Endothelial cell of umbilical vein (primary cell): ENCODE measurements at regions not wholly inside any gene's neighbourhood (a gene's known extent, or its start where the extent isn't known, plus 50 kb on each side); places are given as distances from the start of the nearest gene placed in this dataset.

Experiments
- BruUV-seq: library from RNA; stranded (reverse); fragments of 400-500 nt; replicated peaks from 2 replicates; lab custom pipeline; 2021; lab: Mats Ljungman, UMichigan
- CTCF ChIA-PET: fragments of 300-600, 350-600 bp; sonication (Branson Sonifier 250); formaldehyde crosslinking; loops from one replicate; lab custom pipeline; 2021; ENCODE audit warnings: antibody characterized with exemption, inconsistent platforms; lab: Charles Lee
- POLR2A ChIA-PET: fragments of 300-600, 350-600 bp; sonication (Branson Sonifier 250); formaldehyde crosslinking; loops from one replicate; lab custom pipeline; 2021; ENCODE audit warnings: antibody characterized with exemption, inconsistent platforms; lab: Charles Lee
- DNase-seq: peaks from one replicate; pipeline ENCODE4 v3.0.0-alpha.2; 2011; ENCODE audit warnings: low read depth, low spot score
- FAIRE-seq: peaks from 2 replicates; lab custom pipeline; 2011; peaks lifted over from hg19 to GRCh38; lab: Jason Lieb, UNC
- H2AFZ ChIP-seq: 2 replicates; pipeline ENCODE4 v1.6.0; 2012; ENCODE audit warnings: low read depth, low read length, control low read depth, inconsistent platforms
- H3K27ac ChIP-seq: 2 replicates; pipeline ENCODE4 v1.5.1; 2011; ENCODE audit warnings: low read depth, mild to moderate bottlenecking, control low read depth, low read length, moderate library complexity; ENCODE audit not compliant: insufficient read depth
- H3K27me3 ChIP-seq, 2 experiments: 2 replicates each; pipeline versions ENCODE4 v1.6.0 to v1.6.1; 2011; ENCODE audit warnings: low read length in 2 of 2, mixed read lengths in 1 of 2; ENCODE audit not compliant: control insufficient read depth in 2 of 2, insufficient read depth in 2 of 2
- H3K36me3 ChIP-seq, 2 experiments: 2 replicates in 1 of 2; 3 replicates in 1 of 2; pipeline ENCODE4 v1.5.1; 2011; ENCODE audit warnings: low read length in 2 of 2, mild to moderate bottlenecking in 1 of 2, moderate library complexity in 1 of 2; ENCODE audit not compliant: control insufficient read depth in 2 of 2, insufficient read depth in 2 of 2; ENCODE audit errors: extremely low read depth in 1 of 2
- H3K4me1 ChIP-seq: 3 replicates; pipeline ENCODE4 v1.5.1; 2011; ENCODE audit warnings: mild to moderate bottlenecking, low read length; ENCODE audit not compliant: control insufficient read depth, insufficient read depth; ENCODE audit errors: extremely low read depth
- H3K4me2 ChIP-seq: 2 replicates; pipeline ENCODE4 v1.6.1; 2011; ENCODE audit warnings: low read length, control low read depth, mixed read lengths; ENCODE audit not compliant: insufficient read depth
- H3K4me3 ChIP-seq, 3 experiments: fragments of 200-600 bp in 1 of 3; sonication (generic), shearing (Covaris generic) in 1 of 3; replicated peaks in 1 of 3; 2 replicates each; pipeline ENCODE4 v1.5.1; 2011 to 2016; ENCODE audit warnings: control low read depth in 3 of 3, low read length in 3 of 3, mild to moderate bottlenecking in 2 of 3, inconsistent platforms in 1 of 3, low read depth in 1 of 3, moderate library complexity in 1 of 3; ENCODE audit not compliant: insufficient read depth in 1 of 3
- H3K79me2 ChIP-seq: 2 replicates; pipeline ENCODE4 v1.6.0; 2012; ENCODE audit warnings: low read length, inconsistent platforms; ENCODE audit not compliant: control insufficient read depth, insufficient read depth
- H3K9ac ChIP-seq: replicated peaks from 2 replicates; pipeline ENCODE3; 2011; ENCODE audit warnings: low read length, control low read depth; ENCODE audit not compliant: insufficient read depth; ENCODE audit errors: extremely low read depth
- H3K9me1 ChIP-seq: replicated peaks from 3 replicates; pipeline ENCODE4 v1.6.0; 2011; ENCODE audit warnings: mild to moderate bottlenecking, low read length; ENCODE audit not compliant: control insufficient read depth, insufficient read depth; ENCODE audit errors: extremely low read depth
- H3K9me3 ChIP-seq: replicated peaks from 2 replicates; pipeline ENCODE4 v1.5.1; 2012; ENCODE audit warnings: low read length, inconsistent platforms; ENCODE audit not compliant: control insufficient read depth, insufficient read depth
- H4K20me1 ChIP-seq: replicated peaks from 2 replicates; pipeline ENCODE3; 2011; ENCODE audit warnings: mild to moderate bottlenecking, low read length; ENCODE audit not compliant: control insufficient read depth, insufficient read depth; ENCODE audit errors: extremely low read depth
- CTCF ChIP-seq, 2 donors: IDR thresholded peaks; 1 replicate in 1 of 2; 2 replicates in 1 of 2; pipeline ENCODE4 v1.5.1; 2011; ENCODE audit warnings: low read length in 2 of 2, mild to moderate bottlenecking in 2 of 2, moderate library complexity in 2 of 2, control low read depth in 1 of 2, inconsistent platforms in 1 of 2, low read depth in 1 of 2; ENCODE audit not compliant: insufficient read depth in 1 of 2; ENCODE audit errors: extremely low read depth in 1 of 2
- EZH2 ChIP-seq: IDR thresholded peaks from 2 replicates; pipeline ENCODE4 v1.6.1; 2012; ENCODE audit warnings: borderline replicate concordance, low read depth, mild to moderate bottlenecking, moderate library complexity, low read length, inconsistent platforms; ENCODE audit not compliant: severe bottlenecking
- FOS ChIP-seq: IDR thresholded peaks from 2 replicates; pipeline ENCODE4 v1.6.1; 2011; ENCODE audit warnings: mild to moderate bottlenecking, low read length, moderate library complexity, borderline replicate concordance; ENCODE audit not compliant: insufficient read depth
- GATA2 ChIP-seq: IDR thresholded peaks from 2 replicates; pipeline ENCODE4 v1.7.0; 2011; ENCODE audit warnings: low read depth, mild to moderate bottlenecking, moderate library complexity, mixed read lengths, low read length; ENCODE audit not compliant: insufficient read length, insufficient read depth
- JUN ChIP-seq: IDR thresholded peaks from 2 replicates; pipeline ENCODE4 v1.6.1; 2011; ENCODE audit warnings: borderline replicate concordance, low read depth; ENCODE audit not compliant: insufficient read length, insufficient read depth
- MAX ChIP-seq: IDR thresholded peaks from 2 replicates; pipeline ENCODE4 v1.6.1; 2011; ENCODE audit not compliant: insufficient read depth, insufficient read length
- MYC ChIP-seq: IDR thresholded peaks from one replicate; pipeline ENCODE4 v1.6.1; 2011; ENCODE audit warnings: mild to moderate bottlenecking, low read depth, low read length
- POLR2A ChIP-seq: IDR thresholded peaks from 2 replicates; pipeline ENCODE4 v1.6.1; 2012; ENCODE audit warnings: low read depth, mild to moderate bottlenecking, control low read depth, low read length
- POLR2AphosphoS5 ChIP-seq: IDR thresholded peaks from 2 replicates; pipeline ENCODE4 v1.6.1; 2012; ENCODE audit warnings: low read depth, mild to moderate bottlenecking, control low read depth, low read length, moderate library complexity; ENCODE audit not compliant: insufficient read depth
- dilution Hi-C: fragments of 300-500 bp; cut with MboI; formaldehyde crosslinking; loops from one replicate; pipeline ENCODE4 v1.15.0; 2019; ENCODE audit warnings: low sequenced_read_pairs; ENCODE audit not compliant: extremely low pct_ligation_motif_present
- intact Hi-C: fragments of 100-400 bp; cut with micrococcal nuclease; formaldehyde crosslinking; loops from one replicate; pipeline ENCODE4 v1.10.0; 2022

DNA sequence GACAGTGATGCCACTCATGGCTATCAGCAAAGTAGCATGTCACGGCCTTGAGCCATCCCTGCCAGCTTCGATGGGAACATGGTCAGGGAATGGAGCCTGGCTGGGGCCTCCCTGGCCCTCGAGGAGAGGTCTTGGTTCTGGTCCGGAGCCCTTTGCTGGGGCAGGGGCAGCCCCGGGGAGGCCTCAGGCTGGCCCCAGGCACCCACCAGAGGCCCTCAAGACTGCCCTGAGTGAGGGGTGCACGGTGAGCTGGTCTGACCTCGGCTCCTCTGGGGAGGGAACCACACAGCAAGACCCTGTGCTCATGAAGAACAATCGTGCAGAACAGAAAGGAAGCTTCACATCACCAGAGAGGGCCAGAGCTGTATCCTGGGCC lies 75.2 kb upstream of the OTOS start:
- BruUV-seq: no TSS peak
- H3K4me1 ChIP-seq: no peaks in the 10 kb centered on the region
- no peaks in the 10 kb centered on the region for H3K79me2 ChIP-seq
- H4K20me1 ChIP-seq: no peaks in the 10 kb centered on the region
- no peak for TF ChIP-seq FOS
- no peak for TF ChIP-seq GATA2
- TF ChIP-seq POLR2A: no peak
- TF ChIP-seq EZH2: no peak
- no peak for TF ChIP-seq POLR2AphosphoS5
- no peak for TF ChIP-seq JUN
- TF ChIP-seq MAX: no peak
- no peak for TF ChIP-seq CTCF (IDR thresholded peaks at IDR 0.05; ENCODE audit: extremely low read depth in 1 of 2, insufficient read depth in 1 of 2, low read depth in 1 of 2, low read length in 2 of 2)
- no peak for TF ChIP-seq MYC
- H3K9me1 ChIP-seq: no peaks in the 10 kb centered on the region
- no peaks in the 10 kb centered on the region for H3K9me3 ChIP-seq
- no peak overlapping the region for H3K9ac ChIP-seq
- FAIRE-seq: no peak
- no peak overlapping the region for H2AFZ ChIP-seq
- H3K4me2 ChIP-seq: no peak overlapping the region
- ChIA-PET CTCF (interaction anchor here (1.4 kb wide), 1 partner anchor 17 kb away, joined by 5 read pairs; no protein-coding TSS in a partner anchor), POLR2A (no interaction called here)
- dilution Hi-C loops (no loop called here), intact Hi-C loops (no loop called here)
- H3K27me3 ChIP-seq: no peaks in the 10 kb centered on the region
- H3K4me3 ChIP-seq: no peak overlapping the region
- no peaks in the 10 kb centered on the region for H3K36me3 ChIP-seq
- DNase-seq: no peak
- H3K27ac ChIP-seq: no peak overlapping the region
